Stimulated activated CD4-positive, alpha-beta T cell treated with anti-CD3 and anti-CD28 coated beads, Interleukin-15, amount 100 ng/mL, for 48 hours (primary cell): ENCODE measurements at regions not wholly inside any gene's neighbourhood (a gene's known extent, or its start where the extent isn't known, plus 50 kb on each side); places are given as distances from the start of the nearest gene placed in this dataset.
"Not testable (repeated sequence)": the region's sequence is repeated elsewhere in the genome, so short reads cannot be mapped to it uniquely, and the experiment has no call there.

ENCODE experiments used
- DNase-seq, 2 donors: peaks; one replicate each; pipeline ENCODE4 v3.0.0-alpha.2; 2020; ENCODE audit warnings: low read depth in 2 of 2

GRCh38 chr12:54799966-54800365 is 54.4 kb upstream of the MUCL1 start:
- DNase-seq, result not testable (repeated sequence)

- no peak for DNase-seq
Observed at GRCh38 chr12:54798651-54799050, 55.7 kb upstream of the MUCL1 start.

GRCh38 chr12:54796991-54797390 is 57.3 kb upstream of the MUCL1 start:
- DNase-seq, result no peak

- DNase-seq, result no peak
Observed at GRCh38 chr12:54795644-54796043, 58.7 kb upstream of the MUCL1 start.

- DNase-seq, result no peak
Observed at GRCh38 chr12:54786081-54786480, 68.2 kb upstream of the MUCL1 start.

- DNase-seq, result no peak
Observed at GRCh38 chr12:54784115-54784514, 70.2 kb upstream of the MUCL1 start.

GRCh38 chr12:54777031-54777430 is 77.3 kb upstream of the MUCL1 start:
- DNase-seq, result not testable (repeated sequence)

- DNase-seq, result no peak
Observed at GRCh38 chr12:54773593-54773992, 80.7 kb upstream of the MUCL1 start.

GRCh38 chr12:54765652-54766051 is 88.7 kb upstream of the MUCL1 start:
- DNase-seq, result no peak

- DNase-seq, result no peak
Observed at GRCh38 chr12:54762390-54762789, 91.9 kb upstream of the MUCL1 start.

GRCh38 chr12:54759751-54760150 is 94.6 kb upstream of the MUCL1 start:
- DNase-seq, result no peak

GRCh38 chr12:54751493-54751892 is 102.8 kb upstream of the MUCL1 start:
- DNase-seq, result no peak

GRCh38 chr12:54749191-54749818 is 101.1 kb upstream of the DCD start:
- DNase-seq, result peak in 1 of 2 donors; percentile 12

GRCh38 chr12:54744590-54744989 is 96.4 kb upstream of the DCD start:
- DNase-seq, result no peak

- no peak for DNase-seq
Observed at GRCh38 chr12:54740882-54741281, 92.7 kb upstream of the DCD start.

- DNase-seq, result no peak
Observed at GRCh38 chr12:54736549-54736948, 88.4 kb upstream of the DCD start.

- DNase-seq, result no peak
Observed at GRCh38 chr12:54734196-54734950, 86.2 kb upstream of the DCD start.

GRCh38 chr12:54725233-54725843 is 77.2 kb upstream of the DCD start:
- DNase-seq, result no peak

- peak in 1 of 2 donors; percentile 10 for DNase-seq
Observed at GRCh38 chr12:54723379-54724256, 75.5 kb upstream of the DCD start.

GRCh38 chr12:54721312-54721711 is 73.1 kb upstream of the DCD start:
- DNase-seq, result no peak

- no peak for DNase-seq
Observed at GRCh38 chr12:54719691-54720090, 71.5 kb upstream of the DCD start.

GRCh38 chr12:54716261-54716660 is 68.1 kb upstream of the DCD start:
- no peak for DNase-seq
